Lower leg skin (tissue), 4 donors: ENCODE measurements at regions not wholly inside any gene's neighbourhood (a gene's known extent, or its start where the extent isn't known, plus 50 kb on each side); places are given as distances from the start of the nearest gene placed in this dataset.
"Not testable (repeated sequence)": the region's sequence is repeated elsewhere in the genome, so short reads cannot be mapped to it uniquely, and the experiment has no call there.

Experiments
- DNase-seq, 2 donors: peaks; one replicate each; pipeline ENCODE4 v3.0.0-alpha.2; 2019; ENCODE audit warnings: low spot score in 2 of 2
- H3K4me3 ChIP-seq: fragments of 200-600 bp; sonication (generic); 2 replicates; pipeline ENCODE4 v1.5.1; 2017; ENCODE audit warnings: mild to moderate bottlenecking, low read depth; ENCODE audit not compliant: poor library complexity, severe bottlenecking
- POLR2A ChIP-seq, 2 donors: fragments of 450-650 bp; IDR thresholded peaks; one replicate each; pipeline ENCODE4 v1.6.1; 2016 to 2017; ENCODE audit warnings: antibody characterized with exemption in 2 of 2, mild to moderate bottlenecking in 1 of 2, moderate library complexity in 1 of 2
- WGBS, 2 donors: methylation state at CpG; one replicate each; pipeline ENCODE4 v1.1.5; 2018; 5-methylcytosine and 5-hydroxymethylcytosine counted together
- intact Hi-C: fragments of 100-400 bp; cut with DNase I; formaldehyde crosslinking; loops from one replicate; pipeline ENCODE4 v1.15.0; 2023; ENCODE audit warnings: low total_unique reads
- TF ChIP-seq, protein P1 (sequence below), 3 donors: fragments of 450-650 bp; IDR thresholded peaks; one replicate each; pipeline ENCODE4 v1.5.1; 2016; ENCODE audit warnings: antibody characterized with exemption in 3 of 3, mild to moderate bottlenecking in 3 of 3, moderate library complexity in 2 of 3

DNA sequence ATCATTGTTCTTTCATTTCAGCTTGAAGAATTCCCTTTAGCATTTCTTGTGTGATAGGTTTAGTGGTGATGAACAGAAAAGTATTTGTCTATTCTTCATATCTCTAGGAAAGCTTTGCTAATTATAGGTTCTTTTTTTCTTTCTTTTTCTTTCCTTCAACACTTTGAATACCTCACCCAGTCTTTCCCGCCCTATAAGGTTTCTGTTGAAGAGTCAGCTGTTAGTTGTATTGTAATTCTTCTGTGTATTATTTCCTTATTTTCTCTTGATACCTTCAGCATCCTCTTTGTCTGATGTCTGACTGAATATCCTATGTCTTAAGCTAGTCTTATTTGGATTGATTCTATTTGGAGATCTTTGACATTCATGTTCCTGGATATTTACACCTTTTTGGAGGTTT, 1989.4 kb downstream of the PCDH9 start:
- WGBS, 2 donors: 85 to 94% methylated on average over 1 of the region's 1 CpG
- intact Hi-C loops: no loop called here
- DNase-seq: no peak
- TF ChIP-seq POLR2A (IDR thresholded peaks at IDR 0.05): no peak
- TF ChIP-seq, protein P1, sequence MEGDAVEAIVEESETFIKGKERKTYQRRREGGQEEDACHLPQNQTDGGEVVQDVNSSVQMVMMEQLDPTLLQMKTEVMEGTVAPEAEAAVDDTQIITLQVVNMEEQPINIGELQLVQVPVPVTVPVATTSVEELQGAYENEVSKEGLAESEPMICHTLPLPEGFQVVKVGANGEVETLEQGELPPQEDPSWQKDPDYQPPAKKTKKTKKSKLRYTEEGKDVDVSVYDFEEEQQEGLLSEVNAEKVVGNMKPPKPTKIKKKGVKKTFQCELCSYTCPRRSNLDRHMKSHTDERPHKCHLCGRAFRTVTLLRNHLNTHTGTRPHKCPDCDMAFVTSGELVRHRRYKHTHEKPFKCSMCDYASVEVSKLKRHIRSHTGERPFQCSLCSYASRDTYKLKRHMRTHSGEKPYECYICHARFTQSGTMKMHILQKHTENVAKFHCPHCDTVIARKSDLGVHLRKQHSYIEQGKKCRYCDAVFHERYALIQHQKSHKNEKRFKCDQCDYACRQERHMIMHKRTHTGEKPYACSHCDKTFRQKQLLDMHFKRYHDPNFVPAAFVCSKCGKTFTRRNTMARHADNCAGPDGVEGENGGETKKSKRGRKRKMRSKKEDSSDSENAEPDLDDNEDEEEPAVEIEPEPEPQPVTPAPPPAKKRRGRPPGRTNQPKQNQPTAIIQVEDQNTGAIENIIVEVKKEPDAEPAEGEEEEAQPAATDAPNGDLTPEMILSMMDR (IDR thresholded peaks at IDR 0.05): no peak
- H3K4me3 ChIP-seq: no peak overlapping the region

GRCh38 chr13:65236841-65237418, 1993.2 kb downstream of the PCDH9 start:
- no peak overlapping the region for H3K4me3 ChIP-seq
- DNase-seq: no peak
- WGBS, 2 donors: 78 to 79% methylated on average over 6 of the region's 6 CpGs
- intact Hi-C loops: no loop called here
- TF ChIP-seq POLR2A (IDR thresholded peaks at IDR 0.05): no peak
- TF ChIP-seq, protein P1 (IDR thresholded peaks at IDR 0.05): no peak

DNA sequence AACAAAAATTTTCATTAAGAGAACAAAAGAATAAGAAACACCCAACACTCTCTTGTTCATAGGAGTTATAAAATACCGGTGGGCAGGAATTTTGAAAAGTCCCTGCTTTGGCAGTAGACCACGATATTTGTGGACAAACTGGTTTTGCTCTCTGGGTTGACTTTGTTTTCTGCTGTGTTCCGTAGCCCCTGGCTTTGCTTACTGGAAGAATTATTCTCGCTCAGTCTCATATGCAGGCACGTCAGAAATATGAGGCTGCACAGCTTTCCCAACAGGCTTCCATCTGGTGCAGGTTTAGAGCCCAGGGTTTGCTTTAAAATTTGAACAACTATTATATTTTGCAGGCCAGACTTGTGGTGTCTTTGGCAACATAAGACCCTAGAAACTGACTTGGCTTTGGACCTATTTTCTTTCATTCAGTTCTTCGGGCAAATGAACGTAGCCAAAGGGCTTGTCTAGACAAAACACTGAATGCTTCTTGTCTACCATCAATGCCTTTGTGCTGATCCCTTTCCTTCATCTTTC, 2012.6 kb downstream of the PCDH9 start:
- intact Hi-C loops: no loop called here
- no peak for DNase-seq
- H3K4me3 ChIP-seq: no peak overlapping the region
- no peak for TF ChIP-seq POLR2A (IDR thresholded peaks at IDR 0.05)
- TF ChIP-seq, protein P1 (IDR thresholded peaks at IDR 0.05): no peak
- WGBS, 2 donors: 43 to 54% methylated on average over 7 of the region's 7 CpGs

DNA sequence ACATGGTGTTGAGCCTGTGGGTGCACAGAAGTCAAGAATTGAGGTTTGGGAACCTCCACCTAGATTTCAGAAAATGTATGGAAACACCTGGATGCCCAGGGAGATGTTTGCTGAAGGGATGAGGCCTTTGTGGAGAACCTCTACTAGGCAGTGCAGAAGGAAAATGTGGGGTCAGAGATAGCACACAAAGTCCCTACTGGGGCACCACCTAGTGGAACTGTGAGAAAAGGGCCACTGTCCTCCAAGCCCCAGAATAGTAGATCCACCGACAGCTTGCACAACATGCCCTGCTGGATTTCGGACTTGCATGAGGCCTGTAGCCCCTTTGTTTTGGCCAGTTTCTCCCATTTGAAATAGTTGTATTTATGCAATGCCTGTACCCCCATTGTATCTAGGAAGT, 2027.3 kb downstream of the PCDH9 start:
- intact Hi-C loops, H3K4me3 ChIP-seq, DNase-seq: not testable (repeated sequence)
- whole genome bisulfite sequencing, 2 donors: 85 to 89% methylated on average over 2 of the region's 2 CpGs

GRCh38 chr13:65188721-65189120, 2041.4 kb downstream of the PCDH9 start:
- intact Hi-C loops: no loop called here
- H3K4me3 ChIP-seq: no peak overlapping the region
- 83 to 86% methylated on average over 3 of the region's 3 CpGs for WGBS, 2 donors
- TF ChIP-seq, protein P1 (IDR thresholded peaks at IDR 0.05): no peak
- TF ChIP-seq POLR2A (IDR thresholded peaks at IDR 0.05): no peak
- DNase-seq: no peak

- intact Hi-C loops: no loop called here
- H3K4me3 ChIP-seq: no peak overlapping the region
- 33 to 41% methylated on average over 3 of the region's 3 CpGs for WGBS, 2 donors
- no peak for DNase-seq
- no peak for TF ChIP-seq POLR2A (IDR thresholded peaks at IDR 0.05)
- TF ChIP-seq, protein P1 (IDR thresholded peaks at IDR 0.05): no peak
Measured at GRCh38 chr13:65168026-65168425, 2062.1 kb downstream of the PCDH9 start.
